HEK293 (cell line): ENCODE measurements at regions not wholly inside any gene's neighbourhood (a gene's known extent, or its start where the extent isn't known, plus 50 kb on each side); places are given as distances from the start of the nearest gene placed in this dataset.

Source experiments
- EGR2 ChIP-seq: fragments of 450-650 bp; formaldehyde crosslinking; IDR thresholded peaks from 2 replicates; pipeline ENCODE4 v1.5.1; 2016; ENCODE audit warnings: low read depth, missing biosample characterization, missing genetic modification characterization
- GFI1B ChIP-seq: fragments of 450-650 bp; formaldehyde crosslinking; IDR thresholded peaks from 2 replicates; pipeline ENCODE4 v1.5.1; 2016; ENCODE audit warnings: missing biosample characterization, missing genetic modification characterization
- GLIS1 ChIP-seq: fragments of 450-650 bp; formaldehyde crosslinking; IDR thresholded peaks from 2 replicates; pipeline ENCODE4 v1.5.1; 2016; ENCODE audit warnings: missing biosample characterization, missing genetic modification characterization
- KLF10 ChIP-seq: fragments of 450-650 bp; IDR thresholded peaks from 2 replicates; pipeline ENCODE4 v1.5.1; 2018; ENCODE audit warnings: missing biosample characterization, mild to moderate bottlenecking, missing genetic modification characterization
- KLF16 ChIP-seq: fragments of 450-650 bp; formaldehyde crosslinking; IDR thresholded peaks from 2 replicates; pipeline ENCODE4 v1.5.1; 2017; ENCODE audit warnings: missing biosample characterization, missing genetic modification characterization
- KLF7 ChIP-seq: fragments of 450-650 bp; formaldehyde crosslinking; IDR thresholded peaks from 2 replicates; pipeline ENCODE4 v1.5.1; 2016; ENCODE audit warnings: missing biosample characterization, missing genetic modification characterization, borderline replicate concordance
- KLF9 ChIP-seq: fragments of 450-650 bp; formaldehyde crosslinking; IDR thresholded peaks from 2 replicates; pipeline ENCODE4 v1.5.1; 2016; ENCODE audit warnings: missing biosample characterization, missing genetic modification characterization, low read depth
- MZF1 ChIP-seq: fragments of 450-650 bp; formaldehyde crosslinking; IDR thresholded peaks from 2 replicates; pipeline ENCODE4 v1.5.1; 2017; ENCODE audit warnings: missing biosample characterization, missing genetic modification characterization, borderline replicate concordance
- OSR2 ChIP-seq: fragments of 450-650 bp; formaldehyde crosslinking; IDR thresholded peaks from 2 replicates; pipeline ENCODE4 v1.5.1; 2016; ENCODE audit warnings: missing biosample characterization, missing genetic modification characterization
- REPIN1 ChIP-seq: fragments of 450-650 bp; formaldehyde crosslinking; IDR thresholded peaks from 2 replicates; pipeline ENCODE4 v1.5.1; 2017; ENCODE audit warnings: missing biosample characterization, missing genetic modification characterization, low read depth
- SCRT2 ChIP-seq: fragments of 450-650 bp; formaldehyde crosslinking; IDR thresholded peaks from 2 replicates; pipeline ENCODE4 v1.5.1; 2016; ENCODE audit warnings: missing biosample characterization, missing genetic modification characterization
- SETDB1 ChIP-seq: IDR thresholded peaks from one replicate; pipeline ENCODE4 v1.6.1; 2017; ENCODE audit warnings: mild to moderate bottlenecking, low read length, moderate library complexity, mixed read lengths; ENCODE audit not compliant: insufficient read length
- ZBTB6 ChIP-seq: fragments of 450-650 bp; formaldehyde crosslinking; IDR thresholded peaks from 2 replicates; pipeline ENCODE4 v1.5.1; 2017; ENCODE audit warnings: missing biosample characterization, missing genetic modification characterization
- ZBTB7A ChIP-seq: fragments of 450-650 bp; formaldehyde crosslinking; IDR thresholded peaks from 2 replicates; pipeline ENCODE4 v1.5.1; 2016; ENCODE audit warnings: low read depth, missing biosample characterization, missing genetic modification characterization
- ZBTB8A ChIP-seq: fragments of 450-650 bp; formaldehyde crosslinking; IDR thresholded peaks from 2 replicates; pipeline ENCODE4 v1.5.1; 2016; ENCODE audit warnings: missing biosample characterization, missing genetic modification characterization
- ZEB2 ChIP-seq: fragments of 450-650 bp; formaldehyde crosslinking; IDR thresholded peaks from 2 replicates; pipeline ENCODE4 v1.5.1; 2016; ENCODE audit warnings: missing biosample characterization, missing genetic modification characterization
- ZNF112 ChIP-seq: fragments of 450-650 bp; formaldehyde crosslinking; IDR thresholded peaks from 2 replicates; pipeline ENCODE4 v1.5.0; 2017; ENCODE audit warnings: missing biosample characterization, missing genetic modification characterization
- ZNF133 ChIP-seq: fragments of 450-650 bp; formaldehyde crosslinking; IDR thresholded peaks from 2 replicates; pipeline ENCODE4 v1.5.1; 2016; ENCODE audit warnings: missing biosample characterization, missing genetic modification characterization
- ZNF140 ChIP-seq: fragments of 450-650 bp; formaldehyde crosslinking; IDR thresholded peaks from 2 replicates; pipeline ENCODE4 v1.5.1; 2016; ENCODE audit warnings: missing biosample characterization, missing genetic modification characterization
- ZNF146 ChIP-seq: fragments of 450-650 bp; formaldehyde crosslinking; IDR thresholded peaks from 2 replicates; pipeline ENCODE4 v1.5.1; 2016; ENCODE audit warnings: missing biosample characterization, missing genetic modification characterization
- ZNF266 ChIP-seq: fragments of 450-650 bp; formaldehyde crosslinking; IDR thresholded peaks from 2 replicates; pipeline ENCODE4 v1.5.1; 2016; ENCODE audit warnings: missing biosample characterization, missing genetic modification characterization, low read depth
- ZNF335 ChIP-seq: fragments of 450-650 bp; formaldehyde crosslinking; conservative IDR thresholded peaks from 2 replicates; pipeline ENCODE4 v1.5.1; 2016; ENCODE audit warnings: missing biosample characterization, missing genetic modification characterization
- ZNF341 ChIP-seq: fragments of 450-650 bp; formaldehyde crosslinking; IDR thresholded peaks from 2 replicates; pipeline ENCODE4; 2016; ENCODE audit warnings: low read depth, missing biosample characterization, missing genetic modification characterization
- ZNF366 ChIP-seq: fragments of 450-650 bp; formaldehyde crosslinking; conservative IDR thresholded peaks from 2 replicates; pipeline ENCODE4 v1.5.1; 2016; ENCODE audit warnings: missing biosample characterization, missing genetic modification characterization
- ZNF433 ChIP-seq: fragments of 450-650 bp; formaldehyde crosslinking; IDR thresholded peaks from 2 replicates; pipeline ENCODE4 v1.5.1; 2016; ENCODE audit warnings: missing biosample characterization, missing genetic modification characterization, low read depth
- ZNF529 ChIP-seq: fragments of 450-650 bp; formaldehyde crosslinking; IDR thresholded peaks from 2 replicates; pipeline ENCODE4 v1.5.1; 2017; ENCODE audit warnings: missing genetic modification characterization, missing biosample characterization; ENCODE audit not compliant: insufficient replicate concordance
- ZNF549 ChIP-seq: fragments of 450-650 bp; IDR thresholded peaks from 2 replicates; pipeline ENCODE4 v1.5.1; 2018; ENCODE audit warnings: missing biosample characterization, missing genetic modification characterization, mild to moderate bottlenecking, inconsistent platforms, moderate library complexity
- ZNF610 ChIP-seq: fragments of 450-650 bp; formaldehyde crosslinking; IDR thresholded peaks from 2 replicates; pipeline ENCODE4 v1.5.1; 2016; ENCODE audit warnings: missing biosample characterization, missing genetic modification characterization, borderline replicate concordance
- ZNF792 ChIP-seq: fragments of 450-650 bp; formaldehyde crosslinking; IDR thresholded peaks from 2 replicates; pipeline ENCODE4 v1.5.1; 2016; ENCODE audit warnings: missing biosample characterization, missing genetic modification characterization
- TF ChIP-seq, protein P1 (sequence below): fragments of 450-650 bp; formaldehyde crosslinking; IDR thresholded peaks from 2 replicates; pipeline ENCODE4 v1.5.1; 2016; ENCODE audit warnings: missing biosample characterization, missing genetic modification characterization, borderline replicate concordance
- TF ChIP-seq, protein P2 (sequence below): fragments of 450-650 bp; formaldehyde crosslinking; conservative IDR thresholded peaks from 2 replicates; pipeline ENCODE4 v1.5.1; 2016; ENCODE audit warnings: low read depth, missing biosample characterization, missing genetic modification characterization

DNA sequence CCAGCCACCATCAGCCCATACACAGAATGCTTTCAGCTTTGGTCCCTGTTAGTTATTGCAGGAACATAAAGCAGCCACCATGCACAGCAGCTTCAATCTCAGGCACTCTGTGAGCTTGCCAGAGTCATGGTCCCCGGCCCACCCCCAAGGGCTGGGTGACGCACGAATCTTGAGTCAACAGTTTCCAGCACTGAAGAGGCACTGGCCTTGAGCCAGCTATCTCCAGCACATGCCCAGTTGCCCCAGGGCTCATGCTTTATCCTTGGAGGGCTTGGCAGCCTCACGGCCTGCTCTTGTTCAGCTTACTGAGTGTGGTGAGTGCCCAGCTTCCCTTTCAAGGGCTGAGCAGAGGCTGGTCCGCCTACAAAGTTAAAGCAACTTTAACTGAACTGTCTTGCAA is 200.7 kb upstream of the RAB4A start (continued):
- TF ChIP-seq ZBTB8A (tag by site-specific recombination): peak; percentile 87
- TF ChIP-seq EGR2 (tag by site-specific recombination): no peak
- TF ChIP-seq, protein P1, sequence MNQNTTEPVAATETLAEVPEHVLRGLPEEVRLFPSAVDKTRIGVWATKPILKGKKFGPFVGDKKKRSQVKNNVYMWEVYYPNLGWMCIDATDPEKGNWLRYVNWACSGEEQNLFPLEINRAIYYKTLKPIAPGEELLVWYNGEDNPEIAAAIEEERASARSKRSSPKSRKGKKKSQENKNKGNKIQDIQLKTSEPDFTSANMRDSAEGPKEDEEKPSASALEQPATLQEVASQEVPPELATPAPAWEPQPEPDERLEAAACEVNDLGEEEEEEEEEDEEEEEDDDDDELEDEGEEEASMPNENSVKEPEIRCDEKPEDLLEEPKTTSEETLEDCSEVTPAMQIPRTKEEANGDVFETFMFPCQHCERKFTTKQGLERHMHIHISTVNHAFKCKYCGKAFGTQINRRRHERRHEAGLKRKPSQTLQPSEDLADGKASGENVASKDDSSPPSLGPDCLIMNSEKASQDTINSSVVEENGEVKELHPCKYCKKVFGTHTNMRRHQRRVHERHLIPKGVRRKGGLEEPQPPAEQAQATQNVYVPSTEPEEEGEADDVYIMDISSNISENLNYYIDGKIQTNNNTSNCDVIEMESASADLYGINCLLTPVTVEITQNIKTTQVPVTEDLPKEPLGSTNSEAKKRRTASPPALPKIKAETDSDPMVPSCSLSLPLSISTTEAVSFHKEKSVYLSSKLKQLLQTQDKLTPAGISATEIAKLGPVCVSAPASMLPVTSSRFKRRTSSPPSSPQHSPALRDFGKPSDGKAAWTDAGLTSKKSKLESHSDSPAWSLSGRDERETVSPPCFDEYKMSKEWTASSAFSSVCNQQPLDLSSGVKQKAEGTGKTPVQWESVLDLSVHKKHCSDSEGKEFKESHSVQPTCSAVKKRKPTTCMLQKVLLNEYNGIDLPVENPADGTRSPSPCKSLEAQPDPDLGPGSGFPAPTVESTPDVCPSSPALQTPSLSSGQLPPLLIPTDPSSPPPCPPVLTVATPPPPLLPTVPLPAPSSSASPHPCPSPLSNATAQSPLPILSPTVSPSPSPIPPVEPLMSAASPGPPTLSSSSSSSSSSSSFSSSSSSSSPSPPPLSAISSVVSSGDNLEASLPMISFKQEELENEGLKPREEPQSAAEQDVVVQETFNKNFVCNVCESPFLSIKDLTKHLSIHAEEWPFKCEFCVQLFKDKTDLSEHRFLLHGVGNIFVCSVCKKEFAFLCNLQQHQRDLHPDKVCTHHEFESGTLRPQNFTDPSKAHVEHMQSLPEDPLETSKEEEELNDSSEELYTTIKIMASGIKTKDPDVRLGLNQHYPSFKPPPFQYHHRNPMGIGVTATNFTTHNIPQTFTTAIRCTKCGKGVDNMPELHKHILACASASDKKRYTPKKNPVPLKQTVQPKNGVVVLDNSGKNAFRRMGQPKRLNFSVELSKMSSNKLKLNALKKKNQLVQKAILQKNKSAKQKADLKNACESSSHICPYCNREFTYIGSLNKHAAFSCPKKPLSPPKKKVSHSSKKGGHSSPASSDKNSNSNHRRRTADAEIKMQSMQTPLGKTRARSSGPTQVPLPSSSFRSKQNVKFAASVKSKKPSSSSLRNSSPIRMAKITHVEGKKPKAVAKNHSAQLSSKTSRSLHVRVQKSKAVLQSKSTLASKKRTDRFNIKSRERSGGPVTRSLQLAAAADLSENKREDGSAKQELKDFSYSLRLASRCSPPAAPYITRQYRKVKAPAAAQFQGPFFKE (tag by site-specific recombination): no peak
- TF ChIP-seq KLF10: peak; percentile 56
- no peak for TF ChIP-seq ZNF266 (tag by site-specific recombination)
- TF ChIP-seq ZBTB6 (tag by site-specific recombination): no peak
- TF ChIP-seq ZBTB7A (tag by site-specific recombination): no peak
- no peak for TF ChIP-seq KLF9
- TF ChIP-seq REPIN1: no peak
- TF ChIP-seq MZF1 (tag by site-specific recombination): no peak
- TF ChIP-seq SETDB1: no peak
- no peak for TF ChIP-seq ZNF549
- no peak for TF ChIP-seq ZNF529 (tag by site-specific recombination)
- TF ChIP-seq ZNF366 (tag by site-specific recombination): no peak
- no peak for TF ChIP-seq ZNF341 (tag by site-specific recombination)
- no peak for TF ChIP-seq KLF7 (tag by site-specific recombination)
- TF ChIP-seq ZNF146: no peak
- peak; percentile 49; the same call in 1 of the 2 replicates for TF ChIP-seq ZEB2
- peak; percentile 85 for TF ChIP-seq SCRT2 (tag by site-specific recombination)
- peak; percentile 67; the same call in 1 of the 2 replicates for TF ChIP-seq KLF16 (tag by site-specific recombination)
- no peak for TF ChIP-seq ZNF112 (tag by site-specific recombination)
- TF ChIP-seq OSR2 (tag by site-specific recombination): peak; percentile 26; the same call in 1 of the 2 replicates
- peak; percentile 92 for TF ChIP-seq GLIS1 (tag by site-specific recombination)
- TF ChIP-seq, protein P2, sequence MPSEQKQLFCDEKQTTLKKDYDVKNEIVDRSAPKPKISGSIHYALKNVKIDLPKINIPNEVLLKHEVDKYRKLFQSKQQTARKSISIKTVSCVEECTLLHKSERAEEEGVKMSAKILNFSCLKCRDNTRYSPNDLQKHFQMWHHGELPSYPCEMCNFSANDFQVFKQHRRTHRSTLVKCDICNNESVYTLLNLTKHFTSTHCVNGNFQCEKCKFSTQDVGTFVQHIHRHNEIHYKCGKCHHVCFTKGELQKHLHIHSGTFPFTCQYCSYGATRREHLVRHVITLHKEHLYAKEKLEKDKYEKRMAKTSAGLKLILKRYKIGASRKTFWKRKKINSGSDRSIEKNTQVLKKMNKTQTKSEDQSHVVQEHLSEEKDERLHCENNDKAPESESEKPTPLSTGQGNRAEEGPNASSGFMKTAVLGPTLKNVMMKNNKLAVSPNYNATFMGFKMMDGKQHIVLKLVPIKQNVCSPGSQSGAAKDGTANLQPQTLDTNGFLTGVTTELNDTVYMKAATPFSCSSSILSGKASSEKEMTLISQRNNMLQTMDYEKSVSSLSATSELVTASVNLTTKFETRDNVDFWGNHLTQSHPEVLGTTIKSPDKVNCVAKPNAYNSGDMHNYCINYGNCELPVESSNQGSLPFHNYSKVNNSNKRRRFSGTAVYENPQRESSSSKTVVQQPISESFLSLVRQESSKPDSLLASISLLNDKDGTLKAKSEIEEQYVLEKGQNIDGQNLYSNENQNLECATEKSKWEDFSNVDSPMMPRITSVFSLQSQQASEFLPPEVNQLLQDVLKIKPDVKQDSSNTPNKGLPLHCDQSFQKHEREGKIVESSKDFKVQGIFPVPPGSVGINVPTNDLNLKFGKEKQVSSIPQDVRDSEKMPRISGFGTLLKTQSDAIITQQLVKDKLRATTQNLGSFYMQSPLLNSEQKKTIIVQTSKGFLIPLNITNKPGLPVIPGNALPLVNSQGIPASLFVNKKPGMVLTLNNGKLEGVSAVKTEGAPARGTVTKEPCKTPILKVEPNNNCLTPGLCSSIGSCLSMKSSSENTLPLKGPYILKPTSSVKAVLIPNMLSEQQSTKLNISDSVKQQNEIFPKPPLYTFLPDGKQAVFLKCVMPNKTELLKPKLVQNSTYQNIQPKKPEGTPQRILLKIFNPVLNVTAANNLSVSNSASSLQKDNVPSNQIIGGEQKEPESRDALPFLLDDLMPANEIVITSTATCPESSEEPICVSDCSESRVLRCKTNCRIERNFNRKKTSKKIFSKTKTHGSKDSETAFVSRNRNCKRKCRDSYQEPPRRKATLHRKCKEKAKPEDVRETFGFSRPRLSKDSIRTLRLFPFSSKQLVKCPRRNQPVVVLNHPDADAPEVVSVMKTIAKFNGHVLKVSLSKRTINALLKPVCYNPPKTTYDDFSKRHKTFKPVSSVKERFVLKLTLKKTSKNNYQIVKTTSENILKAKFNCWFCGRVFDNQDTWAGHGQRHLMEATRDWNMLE (tag by site-specific recombination): no peak
- TF ChIP-seq ZNF133 (tag by site-specific recombination): no peak
- peak; percentile 82 for TF ChIP-seq ZNF335 (tag by site-specific recombination)
- TF ChIP-seq ZNF140: no peak
- TF ChIP-seq ZNF433 (tag by site-specific recombination): no peak
- no peak for TF ChIP-seq ZNF792 (tag by site-specific recombination)
- no peak; the same call in 1 of the 2 replicates for TF ChIP-seq GFI1B
- TF ChIP-seq ZNF610 (tag by site-specific recombination): no peak
